DOHH2 (cell line): ENCODE measurements at regions not wholly inside any gene's neighbourhood (a gene's known extent, or its start where the extent isn't known, plus 50 kb on each side); places are given as distances from the start of the nearest gene placed in this dataset.

Experiments
- H3F3A ChIP-seq: fragments of 200-600 bp; sonication (generic), shearing (Covaris generic); 2 replicates; pipeline ENCODE4 v1.6.0; 2016; ENCODE audit warnings: antibody characterized with exemption, mild to moderate bottlenecking; ENCODE audit not compliant: control insufficient read depth, insufficient read depth
- H3K27ac ChIP-seq: fragments of 200-600 bp; sonication (generic); 2 replicates; pipeline ENCODE4 v1.5.1; 2014; ENCODE audit warnings: low read depth, mild to moderate bottlenecking, low read length, moderate library complexity
- H3K27me3 ChIP-seq: fragments of 200-600 bp; sonication (generic); 2 replicates; pipeline ENCODE4 v1.6.1; 2014; ENCODE audit warnings: mild to moderate bottlenecking, low read length, mixed read lengths; ENCODE audit not compliant: control insufficient read depth
- H3K36me3 ChIP-seq: fragments of 200-600 bp; sonication (generic); 2 replicates; pipeline ENCODE4 v1.6.1; 2014; ENCODE audit warnings: mild to moderate bottlenecking, low read length, moderate library complexity, mixed read lengths; ENCODE audit not compliant: control insufficient read depth
- H3K4me1 ChIP-seq: fragments of 200-600 bp; sonication (generic); 2 replicates; pipeline ENCODE4 v1.6.1; 2014; ENCODE audit warnings: mild to moderate bottlenecking, low read length, mixed read lengths; ENCODE audit not compliant: control insufficient read depth
- H3K4me2 ChIP-seq: fragments of 200-600 bp; sonication (generic); 2 replicates; pipeline ENCODE4 v1.6.0; 2014; ENCODE audit warnings: mild to moderate bottlenecking, low read length, moderate library complexity
- H3K4me3 ChIP-seq: fragments of 200-600 bp; sonication (generic); 2 replicates; pipeline ENCODE4 v1.5.1; 2014; ENCODE audit warnings: mild to moderate bottlenecking, low read length, mixed read lengths
- H3K79me2 ChIP-seq: fragments of 200-600 bp; sonication (generic); 2 replicates; pipeline ENCODE4 v1.6.1; 2014; ENCODE audit warnings: mild to moderate bottlenecking, low read length, mixed read lengths; ENCODE audit not compliant: control insufficient read depth
- H3K9me2 ChIP-seq: fragments of 200-600 bp; sonication (generic); replicated peaks from 2 replicates; pipeline ENCODE4 v1.6.1; 2014; ENCODE audit warnings: mild to moderate bottlenecking, low read length, mixed read lengths; ENCODE audit not compliant: control insufficient read depth
- H3K9me3 ChIP-seq: fragments of 200-600 bp; sonication (generic); 2 replicates; pipeline ENCODE4 v1.6.1; 2014; ENCODE audit warnings: antibody characterized with exemption, low read length, mixed read lengths; ENCODE audit not compliant: control insufficient read depth, insufficient read depth
- H4K20me1 ChIP-seq: fragments of 200-600 bp; sonication (generic); 2 replicates; pipeline ENCODE4 v1.6.0; 2014; ENCODE audit warnings: low read depth, mild to moderate bottlenecking, antibody characterized with exemption, low read length, moderate library complexity; ENCODE audit not compliant: control insufficient read depth, insufficient read depth
- CTCF ChIP-seq: fragments of 200-600 bp; sonication (generic); IDR thresholded peaks from one replicate; pipeline ENCODE4 v1.5.1; 2014; ENCODE audit warnings: antibody characterized with exemption, mild to moderate bottlenecking, low read depth, low read length; ENCODE audit not compliant: poor library complexity, severe bottlenecking
- EZH2phosphoT487 ChIP-seq: fragments of 200-600 bp; sonication (generic); IDR thresholded peaks from 2 replicates; pipeline ENCODE4 v1.6.1; 2017; ENCODE audit warnings: borderline replicate concordance, mild to moderate bottlenecking, antibody characterized with exemption, low read length, moderate library complexity, mixed read lengths

DNA sequence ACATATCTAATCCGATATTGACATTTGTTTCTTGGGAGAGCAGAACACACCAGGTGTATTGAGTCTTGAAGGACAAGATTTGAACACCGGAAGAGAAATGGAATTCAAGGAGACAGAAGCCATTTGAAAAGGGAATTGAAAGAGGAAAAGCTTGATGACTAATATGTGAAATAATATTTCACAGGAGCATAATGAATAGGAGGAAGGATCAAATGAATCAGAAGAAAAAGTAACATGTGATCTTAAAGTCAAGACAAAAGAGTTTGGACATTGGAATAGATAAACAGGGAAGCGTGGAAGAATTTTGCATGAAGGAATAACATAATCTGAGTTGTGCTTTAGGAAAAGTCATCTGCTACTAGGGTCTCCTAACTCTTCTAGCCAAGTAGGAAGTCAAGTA, 145.5 kb upstream of the PDHA2 start:
- no peaks in the 10 kb centered on the region for H3F3A ChIP-seq
- no peaks in the 10 kb centered on the region for H3K9me3 ChIP-seq
- H3K4me3 ChIP-seq: no peak overlapping the region
- H3K4me1 ChIP-seq: no peaks in the 10 kb centered on the region
- no peaks in the 10 kb centered on the region for H4K20me1 ChIP-seq
- H3K4me2 ChIP-seq: no peak overlapping the region
- H3K27me3 ChIP-seq: no peaks in the 10 kb centered on the region
- no peaks in the 10 kb centered on the region for H3K79me2 ChIP-seq
- H3K36me3 ChIP-seq: no peaks in the 10 kb centered on the region
- no peak for TF ChIP-seq CTCF
- TF ChIP-seq EZH2phosphoT487: no peak
- H3K27ac ChIP-seq: no peak overlapping the region
- H3K9me2 ChIP-seq: no peaks in the 10 kb centered on the region

DNA sequence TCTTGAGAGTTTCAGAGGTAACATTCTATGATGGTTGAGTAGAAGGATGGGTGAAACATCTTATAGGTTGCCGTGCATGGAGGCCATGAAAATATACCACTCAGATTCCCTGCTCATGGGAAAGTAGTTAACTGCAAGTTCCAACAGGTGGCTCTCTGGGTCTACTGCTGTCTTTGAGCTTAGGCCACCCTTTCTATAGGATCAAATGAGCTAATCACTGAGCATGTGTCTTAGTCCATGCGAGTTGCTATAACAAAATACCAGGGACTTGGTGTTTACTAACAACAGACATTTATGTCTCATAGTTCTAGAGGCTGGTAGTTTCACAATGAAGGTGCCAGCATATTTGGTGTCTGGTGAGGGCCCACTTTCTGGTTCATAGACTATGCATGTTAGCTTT, 144.8 kb upstream of the UNC5C start:
- no peaks in the 10 kb centered on the region for H3K79me2 ChIP-seq
- no peak overlapping the region for H3K4me2 ChIP-seq
- no peaks in the 10 kb centered on the region for H3K4me1 ChIP-seq
- no peaks in the 10 kb centered on the region for H3K9me3 ChIP-seq
- no peaks in the 10 kb centered on the region for H3K36me3 ChIP-seq
- H3F3A ChIP-seq: no peaks in the 10 kb centered on the region
- H4K20me1 ChIP-seq: no peaks in the 10 kb centered on the region
- no peaks in the 10 kb centered on the region for H3K9me2 ChIP-seq
- H3K27me3 ChIP-seq: no peaks in the 10 kb centered on the region
- no peak overlapping the region for H3K4me3 ChIP-seq
- peak; percentile 29 for TF ChIP-seq CTCF
- no peak for TF ChIP-seq EZH2phosphoT487
- H3K27ac ChIP-seq: no peak overlapping the region

DNA sequence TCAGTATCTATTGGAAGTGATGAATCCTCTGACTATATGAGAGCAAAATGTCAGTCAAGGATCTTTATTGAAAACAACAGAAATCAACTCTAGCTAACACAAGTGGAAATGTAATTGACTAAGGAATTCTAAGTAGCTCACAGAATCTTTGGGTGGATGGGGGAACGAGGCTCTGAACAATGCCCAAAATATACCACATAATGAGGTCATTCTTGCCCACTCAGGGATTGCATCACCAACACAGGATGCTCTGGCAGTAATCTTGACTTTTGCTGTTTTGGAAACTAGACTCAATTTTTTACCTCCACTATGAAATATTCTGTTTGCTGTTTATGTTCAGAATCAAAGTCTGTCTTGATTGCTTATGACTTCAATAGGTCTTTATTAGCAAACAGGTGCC, 127.4 kb upstream of the UNC5C start:
- Histone ChIP-seq H3K9me3 (no peaks in the 10 kb centered on the region), H4K20me1 (no peaks in the 10 kb centered on the region), H3K4me3 (no peak overlapping the region), H3K4me2 (no peak overlapping the region), H3K27me3 (no peaks in the 10 kb centered on the region), H3K79me2 (no peaks in the 10 kb centered on the region), H3K27ac (no peak overlapping the region), H3K9me2 (no peaks in the 10 kb centered on the region), H3K4me1 (no peaks in the 10 kb centered on the region), H3K36me3 (no peaks in the 10 kb centered on the region), H3F3A (no peaks in the 10 kb centered on the region)
- TF ChIP-seq EZH2phosphoT487: no peak
- TF ChIP-seq CTCF: no peak

GRCh38 chr4:95675623-95676022, 126.8 kb upstream of the UNC5C start:
- no peaks in the 10 kb centered on the region for H3K27me3 ChIP-seq
- no peaks in the 10 kb centered on the region for H3K9me2 ChIP-seq
- H3K27ac ChIP-seq: no peak overlapping the region
- H3K79me2 ChIP-seq: no peaks in the 10 kb centered on the region
- no peaks in the 10 kb centered on the region for H4K20me1 ChIP-seq
- no peaks in the 10 kb centered on the region for H3F3A ChIP-seq
- no peaks in the 10 kb centered on the region for H3K36me3 ChIP-seq
- no peak overlapping the region for H3K4me3 ChIP-seq
- no peaks in the 10 kb centered on the region for H3K4me1 ChIP-seq
- no peak overlapping the region for H3K4me2 ChIP-seq
- no peaks in the 10 kb centered on the region for H3K9me3 ChIP-seq
- TF ChIP-seq CTCF (no peak), EZH2phosphoT487 (no peak)
